GM23248 (cell line): ENCODE measurements at regions not wholly inside any gene's neighbourhood (a gene's known extent, or its start where the extent isn't known, plus 50 kb on each side); places are given as distances from the start of the nearest gene placed in this dataset.

Source experiments
- EZH2 ChIP-seq: fragments of 200-600 bp; sonication (generic); IDR thresholded peaks from 2 replicates; pipeline ENCODE4 v1.6.1; 2018; ENCODE audit warnings: antibody characterized with exemption, mild to moderate bottlenecking; ENCODE audit not compliant: insufficient read depth, poor library complexity, severe bottlenecking
- EZH2phosphoT487 ChIP-seq: fragments of 200-600 bp; sonication (generic); IDR thresholded peaks from 2 replicates; pipeline ENCODE4 v1.6.1; 2018; ENCODE audit warnings: antibody characterized with exemption, moderate library complexity, mild to moderate bottlenecking, low read depth; ENCODE audit not compliant: insufficient read depth

DNA sequence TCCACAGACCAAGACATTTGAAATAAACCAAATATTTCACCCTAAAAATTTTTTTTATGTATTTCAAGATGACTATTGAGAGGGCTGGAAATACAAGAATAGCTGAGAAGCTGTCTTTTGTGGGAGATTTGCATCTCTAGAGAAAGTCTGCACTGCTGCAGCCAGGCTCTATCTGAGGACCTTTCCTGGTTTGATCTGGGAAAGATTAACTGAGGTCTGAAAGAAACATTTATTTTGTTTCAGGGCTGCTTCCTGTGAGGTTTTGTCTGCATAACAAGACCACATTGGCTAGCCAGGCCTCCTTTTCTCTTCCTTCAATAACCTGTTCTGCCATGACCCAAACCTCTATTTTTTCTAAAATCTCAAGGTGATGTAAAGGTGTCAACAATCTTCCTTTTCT, 117.5 kb upstream of the ARHGEF26 start:
- TF ChIP-seq EZH2: no peak
- TF ChIP-seq EZH2phosphoT487: no peak
